C4-2B (cell line): ENCODE measurements at regions not wholly inside any gene's neighbourhood (a gene's known extent, or its start where the extent isn't known, plus 50 kb on each side); places are given as distances from the start of the nearest gene placed in this dataset.

Experiments
- ZFX ChIP-seq: fragments of 450-650 bp; IDR thresholded peaks from 2 replicates; pipeline ENCODE4 v1.6.1; 2017
- TF ChIP-seq, protein P1 (sequence below): fragments of 450-650 bp; conservative IDR thresholded peaks from 2 replicates; pipeline ENCODE4 v1.5.1; 2017; ENCODE audit warnings: mild to moderate bottlenecking

DNA sequence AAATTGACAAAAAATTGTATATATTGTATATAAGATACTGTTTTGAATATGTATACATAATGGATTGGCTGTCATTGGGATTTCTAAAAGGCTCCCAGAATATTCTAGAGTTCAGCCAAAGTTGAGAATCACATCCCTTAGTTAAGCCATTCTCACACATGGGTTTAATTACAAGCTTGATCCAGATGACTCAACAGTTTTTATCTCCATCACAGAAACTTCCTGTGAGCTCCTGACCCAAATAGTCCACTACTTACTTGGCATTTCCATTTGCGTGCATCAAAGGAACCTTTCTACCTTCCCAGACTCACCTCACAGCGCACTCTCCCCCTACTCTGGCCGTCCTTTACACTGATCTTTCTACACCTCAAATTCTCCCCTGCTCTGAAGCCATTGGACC is 184.8 kb upstream of the ARHGAP20 start:
- TF ChIP-seq, protein P1, sequence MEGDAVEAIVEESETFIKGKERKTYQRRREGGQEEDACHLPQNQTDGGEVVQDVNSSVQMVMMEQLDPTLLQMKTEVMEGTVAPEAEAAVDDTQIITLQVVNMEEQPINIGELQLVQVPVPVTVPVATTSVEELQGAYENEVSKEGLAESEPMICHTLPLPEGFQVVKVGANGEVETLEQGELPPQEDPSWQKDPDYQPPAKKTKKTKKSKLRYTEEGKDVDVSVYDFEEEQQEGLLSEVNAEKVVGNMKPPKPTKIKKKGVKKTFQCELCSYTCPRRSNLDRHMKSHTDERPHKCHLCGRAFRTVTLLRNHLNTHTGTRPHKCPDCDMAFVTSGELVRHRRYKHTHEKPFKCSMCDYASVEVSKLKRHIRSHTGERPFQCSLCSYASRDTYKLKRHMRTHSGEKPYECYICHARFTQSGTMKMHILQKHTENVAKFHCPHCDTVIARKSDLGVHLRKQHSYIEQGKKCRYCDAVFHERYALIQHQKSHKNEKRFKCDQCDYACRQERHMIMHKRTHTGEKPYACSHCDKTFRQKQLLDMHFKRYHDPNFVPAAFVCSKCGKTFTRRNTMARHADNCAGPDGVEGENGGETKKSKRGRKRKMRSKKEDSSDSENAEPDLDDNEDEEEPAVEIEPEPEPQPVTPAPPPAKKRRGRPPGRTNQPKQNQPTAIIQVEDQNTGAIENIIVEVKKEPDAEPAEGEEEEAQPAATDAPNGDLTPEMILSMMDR: no peak
- no peak for TF ChIP-seq ZFX
